HG03045 (cell line): ENCODE measurements at regions not wholly inside any gene's neighbourhood (a gene's known extent, or its start where the extent isn't known, plus 50 kb on each side); places are given as distances from the start of the nearest gene placed in this dataset.
"Not testable (repeated sequence)": the region's sequence is repeated elsewhere in the genome, so short reads cannot be mapped to it uniquely, and the experiment has no call there.

Source experiments
- ATAC-seq: cut with Tn5 transposase; IDR thresholded peaks from one replicate; pipeline ENCODE4 v1.9.1; 2021; ENCODE audit warnings: mild to moderate bottlenecking, moderate library complexity; ENCODE audit not compliant: unreplicated experiment

DNA sequence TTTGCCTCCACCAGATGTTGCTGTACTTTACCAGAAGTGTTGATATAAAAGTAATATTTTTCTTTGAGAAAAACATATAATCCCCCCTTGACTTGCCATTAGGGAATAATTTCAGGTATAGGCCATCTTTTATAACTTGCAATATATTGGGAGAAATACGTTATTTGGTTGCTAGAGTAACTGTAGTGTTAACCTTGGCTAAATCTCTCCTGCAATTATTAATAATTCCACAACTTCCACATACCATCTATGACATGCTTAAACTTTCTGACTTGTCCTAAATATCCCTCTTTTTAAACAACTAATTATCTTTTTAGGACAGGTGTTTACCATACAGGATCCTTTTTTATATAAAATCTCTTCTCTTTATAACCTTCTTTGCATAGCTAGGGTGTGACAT, 1048.2 kb downstream of the SLC16A7 start:
- ATAC-seq, result no peak

DNA sequence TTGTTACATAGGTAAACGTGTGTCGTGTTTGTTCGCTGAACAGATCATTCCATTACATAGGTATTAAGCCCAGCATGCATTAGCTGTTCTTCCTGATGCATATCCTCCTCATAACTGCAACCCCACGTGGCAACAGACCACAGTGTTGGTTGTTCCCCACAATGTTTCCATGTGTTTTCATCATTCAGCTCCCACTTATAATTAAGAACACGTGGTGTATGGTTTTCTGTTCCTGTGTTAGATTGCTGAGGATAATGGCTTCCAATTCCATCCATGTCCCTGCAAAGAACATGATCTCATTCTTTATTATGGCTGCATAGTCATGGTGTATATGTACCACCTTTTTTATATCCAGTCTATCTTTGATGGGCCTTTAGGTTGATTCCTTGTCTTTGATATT, 1071.1 kb downstream of the SLC16A7 start:
- ATAC-seq, result no peak

- no peak for ATAC-seq
Observed at GRCh38 chr12:60672949-60673348, 1077.1 kb downstream of the SLC16A7 start.

DNA sequence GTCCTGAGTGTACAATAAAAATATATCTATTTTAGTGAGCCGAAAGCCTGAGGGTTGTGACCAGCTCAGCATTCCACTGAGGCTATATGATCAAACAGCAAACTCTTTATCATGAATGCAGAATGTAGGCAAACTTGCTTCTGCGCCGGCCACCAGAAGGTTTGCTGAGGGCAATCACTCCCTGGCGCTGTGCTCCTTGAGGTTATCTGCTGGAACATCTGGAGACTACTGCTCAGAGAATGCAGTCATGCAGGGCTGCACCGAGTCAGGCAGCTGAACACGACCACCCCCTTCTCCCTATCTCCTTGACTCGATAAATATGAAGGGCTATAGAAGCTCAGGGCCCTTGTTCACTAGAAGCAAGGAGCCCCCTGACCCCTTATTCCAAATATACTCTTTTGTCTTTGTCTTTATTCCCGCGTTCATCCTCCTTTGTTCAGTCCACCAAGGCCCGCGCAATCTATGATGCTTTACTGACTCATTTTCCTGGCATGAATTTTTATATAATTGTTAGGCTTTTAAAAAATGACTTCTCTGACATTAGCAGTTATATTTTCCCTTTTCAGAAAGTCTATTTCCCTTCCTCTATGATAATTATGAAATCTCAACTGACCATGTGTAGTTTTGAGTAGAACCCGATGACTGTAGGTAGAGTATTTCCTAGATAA, 1089.3 kb downstream of the SLC16A7 start:
- no peak for ATAC-seq

GRCh38 chr12:60689137-60689536, 1093.3 kb downstream of the SLC16A7 start:
- no peak for ATAC-seq

DNA sequence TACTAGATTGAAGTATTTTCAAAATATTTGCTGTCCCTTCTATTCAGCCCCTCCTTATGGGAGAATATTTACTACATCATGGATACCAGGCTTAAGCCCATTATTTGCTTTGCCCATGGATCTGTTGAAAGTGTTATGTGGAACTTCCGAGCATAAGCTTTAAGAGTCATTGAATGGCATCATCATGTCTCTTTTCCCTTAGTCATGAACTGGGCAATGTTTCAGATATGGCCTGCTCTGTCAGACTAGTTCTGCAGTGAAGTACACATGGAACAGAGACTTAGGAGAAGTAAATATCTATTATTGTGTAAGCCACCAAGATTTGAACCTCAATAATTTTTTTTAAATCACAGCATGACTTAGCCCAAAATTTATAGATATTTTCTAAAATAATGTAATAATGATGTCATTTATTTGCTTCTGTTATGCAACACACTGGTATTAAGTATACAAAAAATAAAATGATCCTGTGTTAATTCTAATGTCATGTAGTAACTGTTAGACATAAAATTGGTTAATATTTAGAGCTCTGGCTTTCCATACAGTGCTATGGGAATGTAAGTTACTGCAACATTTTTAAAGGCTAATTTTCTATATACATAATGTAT, 1097.3 kb downstream of the SLC16A7 start:
- no peak for ATAC-seq

- ATAC-seq, result no peak
Observed at GRCh38 chr12:60704171-60704914, 1108.5 kb downstream of the SLC16A7 start.

DNA sequence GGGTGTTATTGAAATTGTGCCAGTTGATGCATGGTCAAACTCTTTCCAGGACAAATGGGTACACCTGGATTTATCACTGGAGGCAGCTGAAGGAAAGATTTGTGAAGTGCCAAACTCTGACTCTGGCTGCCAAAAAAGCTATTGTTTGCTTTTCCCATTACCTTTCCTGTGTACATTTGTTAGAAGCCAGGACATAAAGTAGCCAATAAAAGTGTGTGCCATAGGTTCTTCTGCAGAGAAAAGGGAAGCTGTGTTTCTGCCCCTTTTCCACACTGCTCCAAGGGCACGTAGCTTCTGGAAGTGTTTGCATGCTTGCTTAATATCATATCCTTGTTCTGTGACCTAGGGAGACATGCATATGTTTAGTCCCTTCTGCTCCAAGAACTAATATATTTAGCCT, 1114.4 kb downstream of the SLC16A7 start:
- no peak for ATAC-seq

DNA sequence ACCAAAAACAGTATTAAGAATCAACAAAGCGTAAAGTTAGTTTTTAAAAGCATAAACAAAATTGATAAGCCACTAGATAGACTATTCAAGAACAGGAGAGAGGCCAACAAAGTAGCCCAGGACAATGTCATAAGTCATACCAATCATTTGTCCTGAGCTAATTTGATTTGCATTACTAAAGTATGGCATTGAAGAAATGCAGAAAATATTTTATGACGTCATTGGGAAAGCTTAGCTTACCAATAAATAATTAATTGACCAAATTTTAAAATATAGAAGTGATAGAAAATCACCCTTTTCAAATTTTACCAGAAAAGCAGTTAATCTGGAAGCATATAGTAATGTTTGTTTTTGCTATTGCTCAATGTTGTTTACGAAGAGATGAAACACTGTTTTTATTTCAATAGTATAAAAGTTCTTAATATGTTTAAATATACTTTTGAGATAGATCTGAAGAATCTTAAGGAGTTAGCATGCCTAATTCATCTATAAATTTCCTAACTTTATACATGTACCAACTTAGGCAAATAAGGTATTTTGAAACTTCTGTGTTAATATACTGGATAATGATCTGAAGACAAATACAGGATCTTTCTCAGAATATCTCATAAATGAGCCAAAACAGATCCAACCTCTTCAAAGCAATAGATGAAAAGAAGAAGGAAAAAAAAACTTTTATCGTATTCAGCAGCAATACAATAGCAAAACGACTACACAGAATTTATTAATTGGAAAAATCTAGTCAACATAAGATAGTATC, 1118.5 kb downstream of the SLC16A7 start:
- ATAC-seq, result no peak

DNA sequence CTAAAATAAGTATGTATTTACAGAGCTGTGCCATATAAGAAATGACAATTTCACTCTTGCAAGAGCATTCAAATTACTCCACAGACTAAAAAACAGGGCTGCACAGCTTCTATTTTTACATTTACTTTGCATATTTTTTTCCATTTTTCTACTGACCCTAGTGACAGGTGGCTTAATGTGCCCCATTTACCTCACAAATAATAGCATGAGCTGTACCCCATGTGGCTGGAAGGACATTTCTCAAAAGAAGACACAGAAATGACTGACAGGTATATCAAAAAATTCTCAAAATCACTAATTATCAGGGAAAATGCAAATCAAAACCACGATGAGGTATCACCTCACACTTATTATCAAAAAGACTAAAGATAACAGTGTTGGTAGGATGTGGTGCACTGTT, 1128.6 kb downstream of the SLC16A7 start:
- no peak for ATAC-seq

- ATAC-seq, result no peak
Observed at GRCh38 chr12:60724984-60725383, 1129.2 kb downstream of the SLC16A7 start.

DNA sequence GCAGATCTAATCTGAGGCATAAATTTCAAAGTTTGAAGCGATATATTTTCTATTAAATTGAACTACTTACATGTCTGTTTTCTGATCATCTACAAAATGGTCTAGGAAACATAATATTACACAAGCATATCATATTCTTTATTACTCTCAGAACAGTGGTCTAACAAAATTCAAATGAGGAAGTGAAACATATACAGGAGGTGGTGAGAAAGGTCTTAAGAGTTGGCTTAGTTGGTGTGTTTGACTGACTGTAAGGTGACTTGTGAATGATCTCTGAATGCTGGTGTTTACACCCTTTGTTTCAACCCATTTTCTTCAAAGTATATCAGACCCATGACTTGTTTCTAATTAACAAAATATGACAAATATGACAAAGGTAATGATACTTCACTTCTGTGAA, 1156.8 kb downstream of the SLC16A7 start:
- ATAC-seq, result no peak

DNA sequence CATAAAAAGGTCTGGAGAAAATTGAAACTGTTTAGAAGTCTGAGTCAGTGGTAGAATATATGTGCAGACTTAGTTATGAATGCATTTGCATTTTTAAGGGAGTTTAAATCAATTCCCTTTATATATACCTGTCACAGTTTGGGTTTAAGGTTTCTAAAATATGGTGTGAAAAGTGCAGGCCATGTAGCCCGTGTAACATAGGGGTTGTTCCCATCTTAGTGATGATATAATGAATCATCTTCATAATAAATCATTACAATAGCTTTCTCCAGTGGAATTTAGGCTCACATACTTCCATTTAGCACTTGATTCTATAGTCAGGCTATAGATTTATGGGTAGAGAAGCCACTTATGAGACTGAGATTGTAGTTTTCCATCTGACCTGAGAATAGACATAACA, 1162.4 kb downstream of the SLC16A7 start:
- no peak for ATAC-seq

- ATAC-seq, result no peak
Observed at GRCh38 chr12:60760965-60761364, 1165.1 kb downstream of the SLC16A7 start.

GRCh38 chr12:60801166-60801565, 1205.3 kb downstream of the SLC16A7 start:
- ATAC-seq, result not testable (repeated sequence)

- ATAC-seq, result no peak
Observed at GRCh38 chr12:60803147-60803546, 1207.3 kb downstream of the SLC16A7 start.

DNA sequence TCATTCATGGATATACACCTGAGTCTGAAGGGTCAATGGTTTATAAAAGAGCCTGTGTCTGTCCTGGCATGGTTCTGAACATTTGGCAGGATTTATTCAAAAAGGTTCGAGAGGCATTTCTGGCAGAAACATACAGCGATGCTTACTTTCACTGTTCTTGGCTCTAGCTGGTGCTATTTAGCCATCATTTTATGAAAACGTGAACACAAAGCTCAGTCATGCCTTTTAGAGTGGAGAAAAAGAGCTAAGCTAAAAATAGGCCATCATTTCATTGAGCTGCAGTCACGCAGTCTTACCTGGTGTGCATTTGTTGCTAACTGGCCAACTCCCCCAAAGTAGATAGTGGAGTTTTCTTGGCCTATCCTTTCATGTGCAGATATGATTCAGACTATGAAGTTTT, 1209.5 kb downstream of the SLC16A7 start:
- ATAC-seq, result no peak

DNA sequence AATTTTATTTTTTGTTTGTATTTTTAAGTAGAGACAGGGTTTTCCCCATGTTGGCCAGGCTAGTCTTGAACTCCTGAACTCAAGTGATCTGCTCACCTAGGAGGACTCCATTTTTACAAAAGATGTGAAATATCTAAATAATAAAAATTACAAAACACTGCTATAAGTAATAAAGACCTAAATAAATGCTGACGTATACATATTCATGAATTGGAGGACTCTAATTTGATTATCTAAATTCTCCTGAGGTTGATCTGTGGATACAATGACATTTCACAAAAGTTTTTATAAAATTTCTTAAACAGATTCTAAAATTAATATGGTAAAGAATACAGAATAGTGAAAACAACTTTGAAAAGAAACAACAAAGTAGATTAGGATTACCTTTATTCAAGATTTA, 1224.0 kb downstream of the SLC16A7 start:
- ATAC-seq, result no peak

DNA sequence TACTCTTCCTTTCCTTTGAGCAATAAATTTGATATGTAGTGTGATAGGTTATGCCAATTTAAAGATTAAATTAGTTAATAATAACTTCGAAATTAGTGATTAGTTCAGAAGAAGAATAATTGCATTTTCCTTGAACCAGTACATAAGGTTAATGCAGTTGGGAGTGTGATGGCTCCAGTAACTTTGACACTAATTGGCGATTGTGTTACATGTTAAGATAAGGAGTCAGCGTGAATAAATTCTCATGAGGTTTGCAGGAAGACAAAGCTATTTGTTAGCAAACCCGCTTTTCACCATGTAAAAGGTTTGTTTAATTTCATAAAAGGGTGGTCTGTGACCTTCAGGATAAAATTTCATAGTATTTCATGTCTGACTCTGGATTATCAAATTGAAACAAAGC, 1226.8 kb downstream of the SLC16A7 start:
- no peak for ATAC-seq

DNA sequence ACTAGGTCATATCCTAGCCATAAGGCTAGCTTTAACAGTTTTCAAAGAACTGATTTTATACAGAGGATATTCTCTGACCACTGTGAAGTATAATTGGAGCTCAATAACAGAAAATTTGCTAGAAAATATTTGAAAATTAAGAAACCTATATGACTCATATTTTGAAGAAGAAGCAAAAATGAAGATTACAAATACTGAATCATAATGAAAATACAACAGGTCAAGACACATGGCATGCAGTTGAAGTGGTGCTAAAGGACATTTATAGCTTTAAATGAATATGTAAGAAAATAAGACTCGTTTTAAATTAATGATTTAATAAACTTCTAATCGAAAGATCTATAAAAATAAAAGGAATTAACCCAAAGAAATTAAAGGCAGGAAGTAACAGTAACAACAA, 1234.6 kb downstream of the SLC16A7 start:
- no peak for ATAC-seq

DNA sequence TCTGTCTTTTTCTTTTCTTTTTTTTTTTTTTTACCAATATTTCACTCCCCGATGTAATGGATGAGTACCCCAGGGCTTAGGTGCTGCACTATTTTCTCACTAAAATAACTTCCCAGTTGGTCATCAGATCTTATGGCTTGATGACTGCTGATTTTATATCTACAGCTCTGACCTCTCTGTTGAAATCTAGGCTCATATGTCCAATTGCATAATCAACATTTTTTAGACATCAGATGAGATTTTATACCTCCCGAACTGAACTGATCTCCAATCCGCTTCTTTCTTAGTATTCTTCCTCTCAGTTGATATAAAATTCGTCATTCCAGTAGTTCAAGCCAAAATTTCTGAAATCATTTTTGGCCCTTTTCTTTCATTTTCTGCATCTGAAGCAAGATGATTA, 1236.5 kb downstream of the SLC16A7 start:
- no peak for ATAC-seq

GRCh38 chr12:60834372-60834771, 1238.5 kb downstream of the SLC16A7 start:
- no peak for ATAC-seq
